ENCODE measurements at regions not wholly inside any gene's neighbourhood (a gene's known extent, or its start where the extent isn't known, plus 50 kb on each side); places are given as distances from the start of the nearest gene placed in this dataset.

GRCh38 chr5:34522599-34523386 lies 133.3 kb upstream of the RAI14 start (continued):
- TF ChIP-seq SMARCC2 (IDR thresholded peaks at IDR 0.05; ENCODE audit: low read depth) (no peak), SNAPC5 (CRISPR knock-in tag; IDR thresholded peaks at IDR 0.05) (no peak), ZNF780A (CRISPR knock-in tag; IDR thresholded peaks at IDR 0.05) (no peak), ZNF384 (IDR thresholded peaks at IDR 0.05; ENCODE audit: low read depth, low read length) (no peak), ATF7 (IDR thresholded peaks at IDR 0.05) (0 out of 2 replicates have a peak, but pooled peaks have one; percentile 23), SRSF3 (IDR thresholded peaks at IDR 0.05; ENCODE audit: insufficient read depth, low read length) (no peak), ZNF696 (CRISPR knock-in tag; conservative IDR thresholded peaks at IDR 0.05) (no peak), ZNF584 (CRISPR knock-in tag; IDR thresholded peaks at IDR 0.05; ENCODE audit: low read depth) (no peak), TOE1 (IDR thresholded peaks at IDR 0.05; ENCODE audit: borderline replicate concordance) (no peak), TOE1 (CRISPR knock-in tag; IDR thresholded peaks at IDR 0.05; ENCODE audit: borderline replicate concordance, low read depth) (no peak), SETDB1 (IDR thresholded peaks at IDR 0.05; ENCODE audit: low read length) (no peak), HDGF (IDR thresholded peaks at IDR 0.05) (no peak), HDAC1 (IDR thresholded peaks at IDR 0.05) (no peak), HMGXB4 (CRISPR knock-in tag; IDR thresholded peaks at IDR 0.05) (no peak), NRF1 (conservative IDR thresholded peaks at IDR 0.05 in 1 of 2, IDR thresholded peaks at IDR 0.05 in 1 of 2) (no peak), ZBTB33 (CRISPR knock-in tag; IDR thresholded peaks at IDR 0.05) (no peak), YY1 (IDR thresholded peaks at IDR 0.05; ENCODE audit: borderline replicate concordance in 1 of 3, control insufficient read depth in 1 of 3, extremely low read depth in 1 of 3, insufficient read depth in 3 of 3, insufficient read length in 1 of 3, insufficient replicate concordance in 2 of 3, low read depth in 1 of 3, low read length in 2 of 3) (no peak), CEBPB (tag; IDR thresholded peaks at IDR 0.05) (0 out of 2 replicates have a peak, but pooled peaks have one; percentile 24), CBX1 (IDR thresholded peaks at IDR 0.05; ENCODE audit: low read depth) (no peak)
- TF ChIP-seq, protein P1, sequence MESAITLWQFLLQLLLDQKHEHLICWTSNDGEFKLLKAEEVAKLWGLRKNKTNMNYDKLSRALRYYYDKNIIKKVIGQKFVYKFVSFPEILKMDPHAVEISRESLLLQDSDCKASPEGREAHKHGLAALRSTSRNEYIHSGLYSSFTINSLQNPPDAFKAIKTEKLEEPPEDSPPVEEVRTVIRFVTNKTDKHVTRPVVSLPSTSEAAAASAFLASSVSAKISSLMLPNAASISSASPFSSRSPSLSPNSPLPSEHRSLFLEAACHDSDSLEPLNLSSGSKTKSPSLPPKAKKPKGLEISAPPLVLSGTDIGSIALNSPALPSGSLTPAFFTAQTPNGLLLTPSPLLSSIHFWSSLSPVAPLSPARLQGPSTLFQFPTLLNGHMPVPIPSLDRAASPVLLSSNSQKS (CRISPR knock-in tag; IDR thresholded peaks at IDR 0.05) = no peak
- TF ChIP-seq, protein P2, sequence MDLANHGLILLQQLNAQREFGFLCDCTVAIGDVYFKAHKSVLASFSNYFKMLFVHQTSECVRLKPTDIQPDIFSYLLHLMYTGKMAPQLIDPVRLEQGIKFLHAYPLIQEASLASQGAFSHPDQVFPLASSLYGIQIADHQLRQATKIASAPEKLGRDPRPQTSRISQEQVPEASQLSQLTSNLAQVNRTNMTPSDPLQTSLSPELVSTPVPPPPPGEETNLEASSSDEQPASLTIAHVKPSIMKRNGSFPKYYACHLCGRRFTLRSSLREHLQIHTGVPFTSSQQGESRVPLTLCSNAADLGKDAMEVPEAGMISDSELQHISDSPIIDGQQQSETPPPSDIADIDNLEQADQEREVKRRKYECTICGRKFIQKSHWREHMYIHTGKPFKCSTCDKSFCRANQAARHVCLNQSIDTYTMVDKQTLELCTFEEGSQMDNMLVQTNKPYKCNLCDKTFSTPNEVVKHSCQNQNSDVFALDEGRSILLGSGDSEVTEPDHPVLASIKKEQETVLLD (IDR thresholded peaks at IDR 0.05) = no peak

All from K562 (cell line).